Large intestine (tissue), 3 donors: ENCODE measurements at regions not wholly inside any gene's neighbourhood (a gene's known extent, or its start where the extent isn't known, plus 50 kb on each side); places are given as distances from the start of the nearest gene placed in this dataset.

Experiments
- DNase-seq, 2 donors: peaks; one replicate each; pipeline versions ENCODE4 v3.0.0 to v3.0.0-alpha.2; 2013
- H3K27ac ChIP-seq: one replicate; pipeline ENCODE4 v1.5.1; 2013; ENCODE audit warnings: low read length
- H3K27me3 ChIP-seq: 2 replicates; pipeline ENCODE4 v1.6.1; 2013; ENCODE audit warnings: low read length; ENCODE audit not compliant: control insufficient read depth, insufficient read depth
- H3K36me3 ChIP-seq: 2 replicates; pipeline ENCODE4 v1.6.1; 2013; ENCODE audit warnings: low read length; ENCODE audit not compliant: control insufficient read depth, insufficient read depth
- H3K4me1 ChIP-seq: one replicate; pipeline ENCODE4 v1.6.1; 2013; ENCODE audit warnings: low read length; ENCODE audit not compliant: control insufficient read depth, insufficient read depth
- H3K4me3 ChIP-seq: one replicate; pipeline ENCODE4 v1.5.1; 2013; ENCODE audit warnings: low read length
- H3K9me3 ChIP-seq: one replicate; pipeline ENCODE4 v1.6.1; 2013; ENCODE audit warnings: mild to moderate bottlenecking, low read depth, low read length, moderate library complexity; ENCODE audit not compliant: control insufficient read depth
- WGBS: methylation state at CpG from one replicate; pipeline ENCODE4 v1.1.5; 2013; ENCODE audit warnings: low lambda C conversion rate; ENCODE audit not compliant: insufficient coverage; 5-methylcytosine and 5-hydroxymethylcytosine counted together

DNA sequence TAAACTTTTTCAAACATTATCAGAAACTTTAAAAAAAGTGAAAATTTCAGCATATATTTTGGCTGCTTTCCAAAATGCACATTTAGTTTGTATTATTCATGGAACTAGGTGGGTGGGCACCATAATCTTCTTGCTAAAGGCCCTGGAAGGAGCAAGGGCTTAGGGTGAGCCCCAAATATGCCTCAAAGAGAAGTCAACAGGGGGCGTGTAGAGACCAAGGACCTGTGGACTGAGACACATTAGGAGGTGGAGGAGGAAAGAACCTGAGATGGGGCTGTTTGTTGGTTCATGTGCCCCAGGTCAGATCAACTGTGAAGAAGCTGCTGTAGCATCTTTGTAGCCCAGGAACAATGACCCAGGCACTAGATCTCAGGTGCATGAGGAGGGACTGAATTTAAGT lies 79.6 kb upstream of the OLFM4 start:
- H3K4me3 ChIP-seq = no peak overlapping the region
- WGBS = no CpG with 5 or more reads among the region's 1 CpG
- H3K36me3 ChIP-seq = no peaks in the 10 kb centered on the region
- no peak for DNase-seq
- H3K9me3 ChIP-seq = no peaks in the 10 kb centered on the region
- no peaks in the 10 kb centered on the region for H3K4me1 ChIP-seq
- H3K27ac ChIP-seq = no peak overlapping the region
- no peaks in the 10 kb centered on the region for H3K27me3 ChIP-seq

DNA sequence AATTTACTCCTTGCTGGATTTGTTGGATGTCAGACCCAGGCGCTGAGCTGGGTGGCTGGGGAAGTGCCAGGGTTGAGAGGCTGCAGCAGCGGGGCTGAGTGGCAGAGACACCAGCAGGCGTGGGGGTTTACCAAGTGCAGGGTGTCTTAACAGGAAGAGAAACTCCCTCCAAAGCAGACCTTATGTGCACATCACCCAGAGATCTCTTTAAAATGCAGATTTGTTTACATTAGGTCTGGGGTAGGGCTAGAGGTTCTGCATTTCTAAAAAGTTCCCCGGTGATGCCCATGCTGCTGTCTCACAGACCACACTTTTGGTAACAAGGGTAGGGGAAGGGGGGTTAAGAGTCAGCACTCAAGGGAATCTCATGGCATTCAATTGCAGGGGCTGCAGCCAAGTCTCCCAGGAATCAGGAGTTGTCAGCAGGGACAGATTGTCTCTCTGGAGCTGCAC lies 80.7 kb upstream of the OLFM4 start:
- no peaks in the 10 kb centered on the region for H3K36me3 ChIP-seq
- DNase-seq = no peak
- no CpG with 5 or more reads among the region's 4 CpGs for WGBS
- no peaks in the 10 kb centered on the region for H3K4me1 ChIP-seq
- H3K9me3 ChIP-seq = no peaks in the 10 kb centered on the region
- H3K27ac ChIP-seq = no peak overlapping the region
- H3K4me3 ChIP-seq = no peak overlapping the region
- H3K27me3 ChIP-seq = no peaks in the 10 kb centered on the region

DNA sequence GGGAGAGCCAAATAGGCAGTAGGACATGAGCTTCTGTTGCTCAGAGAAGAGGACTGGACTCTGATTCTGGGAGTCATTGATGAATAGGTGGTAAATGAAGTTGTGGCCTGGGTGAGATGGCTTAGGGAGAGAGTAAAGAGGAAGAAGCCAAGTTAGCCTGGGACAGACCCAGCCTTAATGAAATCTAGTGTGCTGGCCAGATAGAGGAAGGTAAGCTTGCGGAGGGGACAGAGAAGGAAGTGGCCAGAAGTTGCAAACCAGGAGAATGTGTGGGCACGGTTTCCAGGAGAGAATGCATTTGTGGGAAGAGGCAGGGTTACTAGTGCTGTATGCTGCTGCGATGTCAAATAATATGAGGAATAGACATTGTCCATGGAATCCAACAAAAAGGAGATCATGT lies 83.3 kb upstream of the OLFM4 start:
- H3K27me3 ChIP-seq = no peaks in the 10 kb centered on the region

DNA sequence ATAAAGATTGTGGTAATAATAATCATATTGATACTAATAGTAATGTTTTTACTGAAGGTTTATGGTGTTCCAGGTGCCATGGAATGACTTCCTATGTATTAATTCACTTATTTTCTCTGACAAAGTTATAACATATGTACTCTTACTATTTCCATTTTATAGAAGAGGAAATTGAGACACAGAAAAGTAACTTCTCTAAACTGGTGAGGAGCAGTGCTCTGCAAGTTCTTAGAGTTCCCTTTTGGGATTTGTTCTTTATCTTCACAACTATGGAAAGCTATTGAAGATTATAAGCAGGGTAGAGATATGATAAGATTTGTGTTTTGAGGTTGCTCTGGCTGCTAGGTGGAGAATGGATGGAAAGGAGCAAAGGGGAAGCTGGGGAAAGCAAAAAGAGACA lies 83.9 kb upstream of the OLFM4 start:
- Histone ChIP-seq H3K27ac (no peak overlapping the region), H3K9me3 (no peaks in the 10 kb centered on the region), H3K4me3 (no peak overlapping the region), H3K27me3 (no peaks in the 10 kb centered on the region), H3K36me3 (no peaks in the 10 kb centered on the region), H3K4me1 (no peaks in the 10 kb centered on the region)
- no peak for DNase-seq

More for the DNA sequence above, 83.3 kb upstream of the OLFM4 start:
- no CpG with 5 or more reads among the region's 3 CpGs for WGBS
- Histone ChIP-seq H3K9me3 (no peaks in the 10 kb centered on the region), H3K36me3 (no peaks in the 10 kb centered on the region), H3K4me3 (no peak overlapping the region), H3K27ac (no peak overlapping the region), H3K4me1 (no peaks in the 10 kb centered on the region)
- DNase-seq = no peak

GRCh38 chr13:52938065-52938464 lies 89.6 kb upstream of the PCDH8 start:
- Histone ChIP-seq H3K27me3 (no peaks in the 10 kb centered on the region), H3K9me3 (no peaks in the 10 kb centered on the region), H3K27ac (no peak overlapping the region), H3K4me1 (no peaks in the 10 kb centered on the region), H3K36me3 (no peaks in the 10 kb centered on the region), H3K4me3 (no peak overlapping the region)
- DNase-seq = no peak
- WGBS = no CpG with 5 or more reads among the region's 3 CpGs

- no CpG with 5 or more reads among the region's 2 CpGs for WGBS
- DNase-seq = no peak
- H3K27me3 ChIP-seq = no peaks in the 10 kb centered on the region
- no peak overlapping the region for H3K4me3 ChIP-seq
- H3K9me3 ChIP-seq = no peaks in the 10 kb centered on the region
- H3K27ac ChIP-seq = no peak overlapping the region
- H3K4me1 ChIP-seq = no peaks in the 10 kb centered on the region
- H3K36me3 ChIP-seq = no peaks in the 10 kb centered on the region
These were observed 88.4 kb upstream of the PCDH8 start for GRCh38 chr13:52936806-52937205.

DNA sequence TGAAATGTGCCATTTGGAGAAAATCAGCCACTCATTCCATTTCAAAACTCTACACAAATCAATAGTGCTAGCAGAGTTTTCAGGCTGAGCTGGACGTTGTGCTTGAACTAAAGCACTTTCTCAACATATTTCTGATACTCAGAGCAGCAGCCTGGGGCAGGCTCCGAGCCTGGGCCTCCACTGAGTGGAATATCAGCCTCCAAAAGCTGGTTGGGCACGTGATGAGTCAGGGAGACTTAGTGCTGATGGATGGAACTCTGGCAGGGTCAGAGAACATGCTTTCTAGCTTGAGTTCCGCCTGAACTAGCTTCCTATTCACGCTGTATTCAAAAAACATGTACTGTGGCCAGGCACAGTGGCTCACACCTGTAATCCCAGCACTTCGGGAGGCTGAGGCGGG lies 85.8 kb upstream of the PCDH8 start:
- Histone ChIP-seq H3K27me3 (no peaks in the 10 kb centered on the region), H3K9me3 (no peaks in the 10 kb centered on the region), H3K36me3 (no peaks in the 10 kb centered on the region), H3K27ac (no peak overlapping the region), H3K4me1 (no peaks in the 10 kb centered on the region), H3K4me3 (no peak overlapping the region)
- no peak for DNase-seq
- WGBS = 80% methylated on average over 1 of the region's 7 CpGs

GRCh38 chr13:52933547-52934210 lies 85.2 kb upstream of the PCDH8 start:
- Histone ChIP-seq H3K4me1 (no peaks in the 10 kb centered on the region), H3K4me3 (no peak overlapping the region), H3K9me3 (no peaks in the 10 kb centered on the region), H3K36me3 (no peaks in the 10 kb centered on the region), H3K27ac (no peak overlapping the region), H3K27me3 (no peaks in the 10 kb centered on the region)
- 92% methylated on average over 8 of the region's 25 CpGs for WGBS
- DNase-seq = no peak

GRCh38 chr13:52933099-52933498 lies 84.7 kb upstream of the PCDH8 start:
- Histone ChIP-seq H3K4me3 (no peak overlapping the region), H3K9me3 (no peaks in the 10 kb centered on the region), H3K27ac (no peak overlapping the region), H3K4me1 (no peaks in the 10 kb centered on the region), H3K36me3 (no peaks in the 10 kb centered on the region), H3K27me3 (no peaks in the 10 kb centered on the region)
- no peak for DNase-seq
- WGBS = no CpG with 5 or more reads among the region's 7 CpGs

DNA sequence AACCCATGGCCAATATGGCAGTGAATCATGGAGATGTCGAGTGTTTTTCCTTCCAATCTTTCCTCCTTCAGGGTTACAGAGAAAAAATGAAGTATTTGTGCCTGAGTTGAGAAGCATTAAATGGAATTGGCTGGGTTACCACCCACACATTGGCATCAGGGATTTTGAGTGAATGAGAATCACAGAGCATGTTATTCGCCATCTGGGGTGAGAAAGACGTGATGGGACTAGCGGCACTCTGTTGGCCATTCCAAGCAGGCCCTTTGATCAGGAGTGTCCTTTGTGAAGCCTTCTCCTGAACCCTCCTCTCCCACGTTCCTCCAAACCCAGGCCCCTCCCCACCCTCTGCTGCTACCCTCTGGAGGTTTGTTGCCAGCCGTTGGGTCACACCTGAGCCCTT lies 84.2 kb upstream of the PCDH8 start:
- no peak overlapping the region for H3K4me3 ChIP-seq

More for the DNA sequence above, 84.2 kb upstream of the PCDH8 start:
- Histone ChIP-seq H3K36me3 (no peaks in the 10 kb centered on the region), H3K27me3 (no peaks in the 10 kb centered on the region), H3K27ac (no peak overlapping the region), H3K4me1 (no peaks in the 10 kb centered on the region), H3K9me3 (no peaks in the 10 kb centered on the region)
- no CpG with 5 or more reads among the region's 6 CpGs for WGBS
- DNase-seq = no peak
